ENCODE measurements at regions not wholly inside any gene's neighbourhood (a gene's known extent, or its start where the extent isn't known, plus 50 kb on each side); places are given as distances from the start of the nearest gene placed in this dataset.

DNA sequence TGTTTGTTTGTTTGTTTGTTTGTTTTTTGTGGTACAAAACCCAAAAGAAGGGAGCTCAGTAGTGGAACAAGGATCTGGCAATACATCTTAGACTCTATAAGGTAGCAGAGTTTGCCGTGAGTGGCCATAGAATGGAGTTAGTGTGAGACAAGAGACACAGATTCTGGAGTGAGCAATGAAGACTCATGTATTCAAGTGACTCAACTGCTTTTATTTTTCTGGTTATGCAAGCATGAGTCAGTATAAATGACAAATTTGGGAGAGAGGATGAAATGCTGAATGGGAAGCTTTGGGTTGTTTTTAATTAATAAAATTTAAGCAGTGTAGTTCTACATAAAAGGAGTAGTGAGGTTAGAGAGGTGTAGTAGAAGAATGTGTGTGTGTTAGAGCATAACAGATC, 143.6 kb upstream of the ANO5 start:
- Histone ChIP-seq H3K27ac (ENCODE audit: low read depth in 1 of 2, low read length in 1 of 2) (no peak overlapping the region), H3K9me3 (ENCODE audit: control insufficient read depth in 2 of 2, insufficient read depth in 1 of 2, low read length in 1 of 2) (no peaks in the 10 kb centered on the region), H3K27me3 (ENCODE audit: control insufficient read depth in 2 of 2, insufficient read depth in 1 of 2, low read length in 1 of 2) (no peaks in the 10 kb centered on the region), H3K4me3 (ENCODE audit: low read length in 2 of 2) (no peak overlapping the region), H3K36me3 (ENCODE audit: control insufficient read depth in 2 of 2, insufficient read depth in 2 of 2, low read length in 1 of 2) (no peaks in the 10 kb centered on the region), H3K4me1 (ENCODE audit: control insufficient read depth in 2 of 2, insufficient read depth in 2 of 2, low read length in 2 of 2) (no peaks in the 10 kb centered on the region)
- no peak for DNase-seq (ENCODE audit: low read depth in 6 of 9, low spot score in 9 of 9)
- 93% methylated on average over 1 of the region's 1 CpG for WGBS

DNA sequence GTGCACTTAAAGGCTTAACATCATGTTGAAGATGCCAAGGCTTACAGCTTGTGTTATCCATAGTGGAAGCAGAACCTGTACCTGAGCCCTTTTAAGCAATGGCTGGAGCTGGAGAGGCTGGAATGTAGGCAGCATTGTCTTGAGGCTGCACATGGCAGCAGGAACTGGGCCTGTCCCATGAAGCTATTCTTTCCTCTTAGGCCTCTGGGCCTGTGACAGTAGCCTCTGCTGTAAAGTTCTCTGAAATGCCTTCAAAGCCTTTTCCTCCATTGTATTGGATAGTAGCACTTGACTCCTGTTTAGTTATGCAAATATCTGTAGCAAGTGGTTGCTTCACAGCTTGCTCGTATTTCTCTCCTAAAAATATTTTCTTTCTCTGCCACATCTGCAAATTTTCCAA, 127.4 kb upstream of the ANO5 start:
- Histone ChIP-seq H3K36me3 (ENCODE audit: control insufficient read depth in 2 of 2, insufficient read depth in 2 of 2, low read length in 1 of 2) (no peaks in the 10 kb centered on the region), H3K4me1 (ENCODE audit: control insufficient read depth in 2 of 2, insufficient read depth in 2 of 2, low read length in 2 of 2) (no peaks in the 10 kb centered on the region), H3K27ac (ENCODE audit: low read depth in 1 of 2, low read length in 1 of 2) (no peak overlapping the region), H3K4me3 (ENCODE audit: low read length in 2 of 2) (no peak overlapping the region), H3K27me3 (ENCODE audit: control insufficient read depth in 2 of 2, insufficient read depth in 1 of 2, low read length in 1 of 2) (no peaks in the 10 kb centered on the region), H3K9me3 (ENCODE audit: control insufficient read depth in 2 of 2, insufficient read depth in 1 of 2, low read length in 1 of 2) (peaks cover 0 to 16% of the 10 kb centered on the region in 2 donors)
- DNase-seq (ENCODE audit: low read depth in 6 of 9, low spot score in 9 of 9), result no peak
- 73% methylated on average over 1 of the region's 1 CpG for WGBS

GRCh38 chr11:22069844-22070243, 123.0 kb upstream of the ANO5 start:
- Histone ChIP-seq H3K4me3 (ENCODE audit: low read length in 2 of 2) (no peak overlapping the region), H3K36me3 (ENCODE audit: control insufficient read depth in 2 of 2, insufficient read depth in 2 of 2, low read length in 1 of 2) (no peaks in the 10 kb centered on the region), H3K27ac (ENCODE audit: low read depth in 1 of 2, low read length in 1 of 2) (no peak overlapping the region), H3K9me3 (ENCODE audit: control insufficient read depth in 2 of 2, insufficient read depth in 1 of 2, low read length in 1 of 2) (peaks cover 0 to 13% of the 10 kb centered on the region in 2 donors), H3K4me1 (ENCODE audit: control insufficient read depth in 2 of 2, insufficient read depth in 2 of 2, low read length in 2 of 2) (no peaks in the 10 kb centered on the region), H3K27me3 (ENCODE audit: control insufficient read depth in 2 of 2, insufficient read depth in 1 of 2, low read length in 1 of 2) (no peaks in the 10 kb centered on the region)
- no peak for DNase-seq (ENCODE audit: low read depth in 6 of 9, low spot score in 9 of 9)
- 88% methylated on average over 2 of the region's 2 CpGs for WGBS

GRCh38 chr11:22076271-22076930, 116.5 kb upstream of the ANO5 start:
- DNase-seq (ENCODE audit: low read depth in 6 of 9, low spot score in 9 of 9), result no peak
- H3K27ac ChIP-seq (ENCODE audit: low read depth in 1 of 2, low read length in 1 of 2), result no peak overlapping the region
- H3K36me3 ChIP-seq (ENCODE audit: control insufficient read depth in 2 of 2, insufficient read depth in 2 of 2, low read length in 1 of 2), result no peaks in the 10 kb centered on the region

GRCh38 chr11:22078063-22078462, 114.8 kb upstream of the ANO5 start:
- Histone ChIP-seq H3K9me3 (ENCODE audit: control insufficient read depth in 2 of 2, insufficient read depth in 1 of 2, low read length in 1 of 2) (peaks cover 0 to 2% of the 10 kb centered on the region in 2 donors), H3K4me3 (ENCODE audit: low read length in 2 of 2) (no peak overlapping the region), H3K27me3 (ENCODE audit: control insufficient read depth in 2 of 2, insufficient read depth in 1 of 2, low read length in 1 of 2) (no peaks in the 10 kb centered on the region), H3K4me1 (ENCODE audit: control insufficient read depth in 2 of 2, insufficient read depth in 2 of 2, low read length in 2 of 2) (no peaks in the 10 kb centered on the region), H3K36me3 (ENCODE audit: control insufficient read depth in 2 of 2, insufficient read depth in 2 of 2, low read length in 1 of 2) (no peaks in the 10 kb centered on the region), H3K27ac (ENCODE audit: low read depth in 1 of 2, low read length in 1 of 2) (no peak overlapping the region)
- WGBS, result 87% methylated on average over 3 of the region's 3 CpGs
- no peak for DNase-seq (ENCODE audit: low read depth in 6 of 9, low spot score in 9 of 9)

More at GRCh38 chr11:22076271-22076930, 116.5 kb upstream of the ANO5 start:
- no peaks in the 10 kb centered on the region for H3K4me1 ChIP-seq (ENCODE audit: control insufficient read depth in 2 of 2, insufficient read depth in 2 of 2, low read length in 2 of 2)
- H3K9me3 ChIP-seq (ENCODE audit: control insufficient read depth in 2 of 2, insufficient read depth in 1 of 2, low read length in 1 of 2), result peaks cover 0 to 2% of the 10 kb centered on the region in 2 donors
- no peak overlapping the region for H3K4me3 ChIP-seq (ENCODE audit: low read length in 2 of 2)
- H3K27me3 ChIP-seq (ENCODE audit: control insufficient read depth in 2 of 2, insufficient read depth in 1 of 2, low read length in 1 of 2), result no peaks in the 10 kb centered on the region
- 87% methylated on average over 5 of the region's 5 CpGs for WGBS

GRCh38 chr11:22079133-22079872, 113.6 kb upstream of the ANO5 start:
- Histone ChIP-seq H3K4me3 (ENCODE audit: low read length in 2 of 2) (no peak overlapping the region), H3K36me3 (ENCODE audit: control insufficient read depth in 2 of 2, insufficient read depth in 2 of 2, low read length in 1 of 2) (no peaks in the 10 kb centered on the region), H3K9me3 (ENCODE audit: control insufficient read depth in 2 of 2, insufficient read depth in 1 of 2, low read length in 1 of 2) (peaks cover 0 to 2% of the 10 kb centered on the region in 2 donors), H3K27ac (ENCODE audit: low read depth in 1 of 2, low read length in 1 of 2) (no peak overlapping the region), H3K27me3 (ENCODE audit: control insufficient read depth in 2 of 2, insufficient read depth in 1 of 2, low read length in 1 of 2) (no peaks in the 10 kb centered on the region), H3K4me1 (ENCODE audit: control insufficient read depth in 2 of 2, insufficient read depth in 2 of 2, low read length in 2 of 2) (no peaks in the 10 kb centered on the region)
- DNase-seq (ENCODE audit: low read depth in 6 of 9, low spot score in 9 of 9), result no peak
- 81% methylated on average over 1 of the region's 1 CpG for WGBS

DNA sequence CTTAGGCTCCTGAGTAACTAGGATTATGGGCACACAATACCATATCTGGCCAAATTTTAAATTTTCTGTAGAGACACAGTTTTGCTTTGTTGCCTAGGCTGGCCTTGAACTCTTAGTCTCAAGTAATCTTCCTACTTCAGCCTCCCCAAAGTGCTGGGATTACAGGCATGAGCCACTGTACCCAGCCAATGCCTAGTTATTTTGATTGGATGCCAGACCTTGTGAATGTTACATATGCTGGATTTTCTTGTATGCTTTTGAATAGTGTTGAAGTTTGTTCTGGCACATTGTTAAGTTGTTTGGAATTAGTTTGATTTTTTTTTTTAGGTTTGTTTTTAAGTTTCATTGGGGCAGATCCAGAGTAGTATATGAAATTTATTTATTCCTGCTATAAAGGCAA, 110.7 kb upstream of the ANO5 start:
- no peak for DNase-seq (ENCODE audit: low read depth in 6 of 9, low spot score in 9 of 9)
- Histone ChIP-seq H3K27me3 (ENCODE audit: control insufficient read depth in 2 of 2, insufficient read depth in 1 of 2, low read length in 1 of 2) (no peaks in the 10 kb centered on the region), H3K9me3 (ENCODE audit: control insufficient read depth in 2 of 2, insufficient read depth in 1 of 2, low read length in 1 of 2) (no peaks in the 10 kb centered on the region), H3K27ac (ENCODE audit: low read depth in 1 of 2, low read length in 1 of 2) (no peak overlapping the region), H3K4me1 (ENCODE audit: control insufficient read depth in 2 of 2, insufficient read depth in 2 of 2, low read length in 2 of 2) (no peaks in the 10 kb centered on the region), H3K4me3 (ENCODE audit: low read length in 2 of 2) (no peak overlapping the region), H3K36me3 (ENCODE audit: control insufficient read depth in 2 of 2, insufficient read depth in 2 of 2, low read length in 1 of 2) (no peaks in the 10 kb centered on the region)

DNA sequence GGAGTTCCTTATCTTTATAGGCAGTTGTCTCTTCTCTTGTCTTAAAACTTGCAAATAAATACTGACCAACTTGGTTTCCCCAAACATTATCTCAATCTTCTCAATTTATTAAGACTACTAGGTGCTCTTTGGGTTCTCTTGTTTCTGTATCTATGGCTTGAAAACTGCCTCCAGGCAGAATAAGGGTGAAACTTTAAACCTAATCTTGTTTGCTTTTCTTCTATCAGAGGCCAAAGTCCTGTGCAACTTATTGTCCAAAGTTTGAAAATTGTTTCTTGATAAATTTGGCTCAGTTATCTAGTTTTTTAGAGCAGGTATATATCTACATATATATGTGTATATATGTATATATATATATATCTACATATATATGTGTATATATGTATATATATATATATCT, 110.1 kb upstream of the ANO5 start:
- no peaks in the 10 kb centered on the region for H3K27me3 ChIP-seq (ENCODE audit: control insufficient read depth in 2 of 2, insufficient read depth in 1 of 2, low read length in 1 of 2)
- H3K4me1 ChIP-seq (ENCODE audit: control insufficient read depth in 2 of 2, insufficient read depth in 2 of 2, low read length in 2 of 2), result no peaks in the 10 kb centered on the region
- H3K9me3 ChIP-seq (ENCODE audit: control insufficient read depth in 2 of 2, insufficient read depth in 1 of 2, low read length in 1 of 2), result no peaks in the 10 kb centered on the region
- DNase-seq (ENCODE audit: low read depth in 6 of 9, low spot score in 9 of 9), result no peak
- H3K4me3 ChIP-seq (ENCODE audit: low read length in 2 of 2), result no peak overlapping the region
- H3K27ac ChIP-seq (ENCODE audit: low read depth in 1 of 2, low read length in 1 of 2), result no peak overlapping the region
- no peaks in the 10 kb centered on the region for H3K36me3 ChIP-seq (ENCODE audit: control insufficient read depth in 2 of 2, insufficient read depth in 2 of 2, low read length in 1 of 2)

- no peak for DNase-seq (ENCODE audit: low read depth in 6 of 9, low spot score in 9 of 9)
These were observed 108.8 kb upstream of the ANO5 start for GRCh38 chr11:22084056-22084455.

More at GRCh38 chr11:22084056-22084455, 108.8 kb upstream of the ANO5 start:
- no peak overlapping the region for H3K4me3 ChIP-seq (ENCODE audit: low read length in 2 of 2)
- no peaks in the 10 kb centered on the region for H3K4me1 ChIP-seq (ENCODE audit: control insufficient read depth in 2 of 2, insufficient read depth in 2 of 2, low read length in 2 of 2)
- no peak overlapping the region for H3K27ac ChIP-seq (ENCODE audit: low read depth in 1 of 2, low read length in 1 of 2)
- H3K36me3 ChIP-seq (ENCODE audit: control insufficient read depth in 2 of 2, insufficient read depth in 2 of 2, low read length in 1 of 2), result no peaks in the 10 kb centered on the region
- 87% methylated on average over 1 of the region's 1 CpG for WGBS
- no peaks in the 10 kb centered on the region for H3K9me3 ChIP-seq (ENCODE audit: control insufficient read depth in 2 of 2, insufficient read depth in 1 of 2, low read length in 1 of 2)
- H3K27me3 ChIP-seq (ENCODE audit: control insufficient read depth in 2 of 2, insufficient read depth in 1 of 2, low read length in 1 of 2), result no peaks in the 10 kb centered on the region
